ENCODE measurements at regions not wholly inside any gene's neighbourhood (a gene's known extent, or its start where the extent isn't known, plus 50 kb on each side); places are given as distances from the start of the nearest gene placed in this dataset.
"Not testable (repeated sequence)": the region's sequence is repeated elsewhere in the genome, so short reads cannot be mapped to it uniquely, and the experiment has no call there.

GRCh38 chr1:197985351-197985750 is 68.2 kb downstream of the LHX9 start:
- no peak for DNase-seq

DNA sequence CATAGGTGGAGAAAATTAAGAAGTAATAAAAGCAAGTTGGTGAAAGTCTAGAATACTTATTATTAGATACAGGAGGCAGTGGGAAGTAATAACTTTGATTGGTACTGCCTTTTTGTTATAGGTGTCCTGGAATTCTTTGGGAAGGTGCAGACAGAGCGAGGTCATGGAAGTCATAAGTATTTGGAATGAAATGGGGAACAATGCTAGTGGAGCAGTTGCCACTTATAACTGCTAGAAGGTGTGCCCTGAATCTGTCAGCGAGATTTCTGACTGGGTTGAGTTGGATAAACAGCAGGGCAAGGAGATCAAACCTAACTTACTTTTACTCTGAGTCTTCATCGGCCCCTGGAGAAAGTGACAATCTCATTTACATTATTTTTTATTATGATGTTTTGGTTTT is 69.6 kb downstream of the LHX9 start:
- no peak for DNase-seq

DNA sequence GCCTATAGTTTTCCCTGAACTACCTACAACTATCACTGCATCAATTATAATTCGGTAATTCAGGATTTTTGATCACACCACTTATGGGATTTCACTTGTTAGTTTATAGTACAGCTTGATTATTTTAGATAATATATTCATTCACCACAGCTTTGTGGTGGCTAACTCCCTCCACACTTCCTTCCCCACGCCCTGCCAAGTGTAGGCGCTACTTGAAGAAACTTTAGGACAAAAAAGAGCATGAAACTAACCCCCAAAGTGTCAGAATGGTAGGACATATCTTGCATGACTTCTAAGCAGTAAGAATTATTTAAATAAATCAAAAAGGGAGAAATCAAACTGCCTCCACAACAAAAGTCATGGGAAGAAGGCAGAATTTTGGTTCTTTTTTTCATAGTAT is 70.1 kb downstream of the LHX9 start:
- DNase-seq = no peak

DNA sequence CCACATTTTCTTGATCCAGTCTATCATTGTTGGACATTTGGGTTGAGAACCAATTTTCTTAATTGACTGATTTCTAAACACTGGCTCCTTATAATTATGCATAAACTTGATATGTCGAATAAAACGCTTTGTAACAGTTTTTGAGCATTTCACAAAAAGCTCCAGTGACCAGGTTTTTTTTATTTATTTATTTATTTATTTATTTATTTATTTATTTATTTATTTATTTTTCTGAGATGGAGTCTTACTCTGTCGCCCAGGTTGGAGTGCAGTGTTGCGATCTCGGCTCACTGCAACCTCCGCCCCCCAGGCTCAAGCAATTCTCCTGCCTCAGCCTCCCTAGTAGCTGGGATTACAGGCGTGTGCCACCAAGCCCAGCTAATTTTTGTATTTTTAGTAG is 71.4 kb downstream of the LHX9 start:
- DNase-seq = not testable (repeated sequence)

DNA sequence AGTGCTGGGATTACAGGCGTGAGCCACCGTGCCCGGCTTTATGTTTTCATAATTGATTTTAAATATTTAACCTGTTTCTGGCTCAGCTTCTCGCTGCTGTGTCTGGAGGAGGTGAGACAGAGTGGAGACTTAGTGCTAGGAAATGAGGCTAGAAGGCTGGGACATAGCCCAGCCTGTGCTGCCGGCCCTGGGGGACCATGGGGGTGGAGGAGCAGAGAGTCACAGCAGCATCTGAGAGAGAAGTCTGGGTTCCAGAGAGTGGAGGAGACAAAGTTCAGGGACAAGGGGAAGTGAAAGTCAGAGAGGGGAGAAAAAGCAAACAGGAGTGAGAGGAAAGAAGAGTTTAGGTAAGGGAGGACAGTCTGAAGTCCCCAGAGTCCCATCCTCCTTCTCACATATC is 71.9 kb downstream of the LHX9 start:
- DNase-seq = no peak

- no peak for DNase-seq
Observed at GRCh38 chr1:197991594-197991993, 74.4 kb downstream of the LHX9 start.

GRCh38 chr1:197994907-197995407 is 77.8 kb downstream of the LHX9 start:
- DNase-seq = peak; percentile 78

DNA sequence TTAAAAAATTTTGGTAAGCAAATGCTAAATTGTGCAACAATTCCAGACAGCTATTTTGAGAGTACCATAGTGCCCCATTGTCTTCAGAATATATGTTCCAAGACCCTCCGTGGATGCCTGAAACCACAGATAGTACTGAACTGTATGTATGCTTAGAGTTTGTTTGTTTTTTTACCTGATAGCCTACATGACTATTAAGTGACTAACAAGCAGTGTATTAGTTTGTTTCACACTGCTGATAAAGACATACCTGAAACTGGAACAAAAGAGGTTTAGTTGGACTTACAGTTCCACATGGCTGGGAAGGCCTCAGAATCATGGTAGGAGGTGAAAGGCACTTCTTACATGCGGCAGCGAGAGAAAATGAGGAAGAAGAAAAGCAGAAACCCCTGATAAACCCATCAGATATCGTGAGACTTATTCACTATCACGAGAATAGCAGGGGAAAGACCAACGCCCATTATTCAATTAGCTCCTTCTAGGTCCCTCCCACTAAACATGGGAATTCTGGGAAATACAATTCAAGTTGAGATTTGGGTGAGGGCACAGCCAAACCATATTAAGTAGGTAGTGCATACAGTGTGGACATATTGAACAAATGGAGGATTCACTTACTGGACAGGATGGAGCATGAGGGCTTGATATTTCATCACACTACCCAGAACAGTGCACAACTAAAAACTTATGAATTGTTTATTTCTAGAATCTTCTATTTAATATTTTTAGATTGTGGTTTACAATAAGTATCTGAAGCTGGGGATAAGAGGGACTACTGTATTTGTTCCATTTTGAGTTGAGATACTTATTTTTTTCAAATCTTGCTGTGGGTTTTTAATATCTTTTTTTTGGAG is 78.5 kb downstream of the LHX9 start:
- peak; percentile 97 for DNase-seq

GRCh38 chr1:197996259-197996512 is 79.0 kb downstream of the LHX9 start:
- DNase-seq = not testable (repeated sequence)

DNA sequence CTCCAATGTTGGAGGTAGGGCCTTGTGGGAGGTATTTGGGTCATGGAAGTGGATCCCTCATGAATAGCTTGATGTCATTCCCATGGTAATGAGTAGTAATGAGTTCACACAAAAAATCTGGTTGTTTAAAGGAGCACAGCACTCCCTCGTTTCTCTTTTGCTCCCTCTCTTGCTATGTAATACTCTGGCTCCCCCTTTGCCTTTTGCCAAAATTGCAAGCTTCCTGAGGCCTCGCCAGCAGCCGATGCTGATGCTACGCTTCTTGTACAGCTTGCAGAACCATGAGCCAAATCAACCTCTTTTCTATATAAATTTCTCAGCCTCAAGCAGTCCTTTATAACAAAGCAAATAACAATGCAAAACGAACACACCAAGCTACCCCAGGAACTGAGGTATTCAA is 80.9 kb downstream of the LHX9 start:
- no peak for DNase-seq

GRCh38 chr1:198001776-198002408 is 84.7 kb downstream of the LHX9 start:
- DNase-seq = no peak

GRCh38 chr1:198003468-198003867 is 86.3 kb downstream of the LHX9 start:
- no peak for DNase-seq

DNA sequence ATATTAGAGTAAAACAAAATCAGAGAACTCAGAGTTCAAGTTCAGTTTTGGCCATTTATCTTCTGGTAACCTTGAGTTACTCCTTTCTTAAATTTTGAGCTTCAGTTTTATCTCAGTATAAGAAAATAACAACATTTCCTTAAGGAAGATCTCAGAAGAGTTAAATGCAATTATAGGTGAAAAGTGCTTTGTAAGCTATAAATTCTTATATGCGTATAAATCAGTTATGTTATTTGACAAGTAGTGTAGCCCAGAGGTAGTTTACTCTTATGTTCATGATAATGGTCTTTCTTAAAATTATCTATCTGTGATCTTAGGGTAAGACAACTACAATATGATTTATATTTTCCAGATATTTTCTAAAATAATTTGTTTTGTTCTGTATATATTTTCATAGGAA is 89.8 kb downstream of the LHX9 start:
- DNase-seq = no peak

DNA sequence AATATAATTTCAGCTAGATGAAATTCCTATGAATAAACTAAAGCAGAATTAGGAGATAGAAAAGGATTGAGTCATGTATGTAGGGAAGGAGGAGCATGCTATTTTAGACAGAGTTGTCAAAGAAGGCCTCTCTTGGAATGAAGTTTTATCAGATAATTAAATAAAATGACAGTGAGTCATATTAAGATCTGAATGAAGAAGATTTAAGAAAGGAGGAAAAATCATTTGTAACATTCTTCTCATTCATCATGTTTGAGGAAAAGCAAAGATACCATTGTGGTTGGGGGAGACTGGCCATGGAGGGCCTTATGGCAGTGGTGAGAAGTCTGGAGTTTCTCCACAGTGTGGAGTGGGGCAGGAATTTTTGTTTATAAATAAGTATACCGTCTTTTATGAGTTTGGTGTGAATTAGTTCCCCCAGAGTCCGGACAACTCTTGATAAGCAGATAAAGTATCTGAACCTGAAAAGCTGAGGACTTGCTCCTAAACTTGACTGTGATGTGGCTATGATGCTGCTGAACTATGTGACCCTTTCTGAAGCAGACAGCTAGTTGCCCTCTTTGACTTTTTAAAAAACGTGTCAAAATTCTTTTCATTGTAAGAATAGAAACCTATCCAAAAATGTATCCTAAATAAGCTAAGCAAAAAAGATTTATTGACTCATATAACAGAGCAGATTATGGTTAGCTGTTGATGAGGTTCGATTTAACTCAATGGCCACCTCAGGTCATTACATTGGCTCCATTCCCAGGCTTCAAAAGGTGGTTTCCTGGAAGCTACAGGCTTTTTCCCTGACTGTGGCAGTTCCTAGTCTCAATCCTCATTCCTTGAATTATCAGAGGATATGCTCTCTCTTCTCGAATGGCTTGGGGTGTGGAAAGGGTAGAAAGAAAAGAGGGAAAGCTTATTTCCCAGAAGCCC is 90.8 kb downstream of the LHX9 start:
- no peak for DNase-seq

DNA sequence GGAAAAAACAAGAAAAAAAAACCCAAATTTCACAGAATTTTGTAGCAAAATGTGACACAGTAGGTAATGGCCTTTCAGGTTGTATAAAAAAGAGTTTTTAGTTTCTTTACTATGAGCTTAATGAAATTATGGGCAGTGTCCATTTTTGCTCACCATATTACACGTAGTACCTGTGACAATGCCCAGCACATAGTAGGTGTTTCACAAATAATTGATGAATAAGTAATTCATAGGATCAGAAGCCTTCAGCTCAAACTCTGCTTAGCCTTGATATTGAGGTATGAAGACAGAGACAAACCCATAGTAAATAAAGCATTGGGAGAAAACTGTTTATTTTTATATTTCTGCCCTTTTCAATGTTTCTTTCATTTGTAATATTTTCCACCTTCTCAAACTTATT is 97.2 kb downstream of the LHX9 start:
- no peak for DNase-seq

DNA sequence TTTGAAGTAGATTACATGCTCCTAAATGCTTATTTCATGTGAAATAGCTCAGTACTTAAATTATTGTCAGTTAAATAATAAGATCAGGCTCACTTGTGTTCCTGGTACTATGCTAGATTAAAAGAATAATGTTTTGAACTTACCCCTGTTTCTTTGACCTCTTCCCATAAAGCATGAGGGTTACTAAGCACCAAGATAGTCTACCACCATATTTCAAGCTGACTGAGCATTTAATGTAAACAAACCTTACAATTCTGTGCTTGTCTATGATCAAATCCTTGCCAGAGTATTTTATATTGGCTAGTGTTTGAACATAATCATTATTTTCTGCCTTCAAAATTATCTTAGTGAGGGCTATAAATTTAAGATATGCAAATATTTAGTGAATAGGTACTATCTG is 98.1 kb downstream of the LHX9 start:
- no peak for DNase-seq

DNA sequence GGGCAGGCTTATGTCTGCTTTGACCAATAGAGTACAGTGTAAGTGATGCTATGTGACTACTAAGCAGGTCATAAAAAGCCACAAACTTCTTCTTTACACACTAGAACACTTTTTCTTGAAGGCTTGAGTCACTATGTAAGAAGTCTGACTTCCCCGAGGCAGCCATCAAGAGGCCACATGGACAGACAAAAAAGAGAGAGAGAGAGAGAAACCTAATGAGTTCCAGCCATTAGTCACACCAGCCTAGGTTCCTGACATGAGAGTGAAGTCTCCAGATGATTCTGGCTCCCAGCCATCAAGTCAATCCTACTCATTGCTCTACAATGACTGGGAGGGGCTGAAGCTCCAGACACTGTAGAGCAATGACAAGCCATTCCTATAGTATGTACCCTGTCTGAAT is 101.4 kb downstream of the LHX9 start:
- DNase-seq = no peak

DNA sequence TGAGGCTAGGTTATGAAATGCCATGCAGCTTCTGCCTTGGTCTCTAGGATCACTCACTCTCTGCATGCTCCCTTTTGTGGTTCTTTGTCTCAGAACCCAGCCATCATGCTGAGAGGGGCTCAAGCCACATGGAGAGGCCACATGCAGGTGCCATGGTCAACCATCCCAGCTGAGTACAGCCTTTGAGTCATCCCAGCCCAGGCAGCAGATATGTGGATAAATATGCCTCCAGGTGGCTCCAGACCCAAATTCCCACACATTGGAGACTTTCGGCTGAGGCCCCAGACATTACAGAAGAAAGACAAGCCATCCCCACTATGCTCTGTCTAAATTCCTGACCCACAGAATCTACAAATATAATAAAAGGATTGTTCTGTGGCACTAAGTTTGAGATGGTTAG is 102.0 kb downstream of the LHX9 start:
- DNase-seq = no peak

GRCh38 chr1:198024336-198024735 is 107.2 kb downstream of the LHX9 start:
- DNase-seq = no peak

DNA sequence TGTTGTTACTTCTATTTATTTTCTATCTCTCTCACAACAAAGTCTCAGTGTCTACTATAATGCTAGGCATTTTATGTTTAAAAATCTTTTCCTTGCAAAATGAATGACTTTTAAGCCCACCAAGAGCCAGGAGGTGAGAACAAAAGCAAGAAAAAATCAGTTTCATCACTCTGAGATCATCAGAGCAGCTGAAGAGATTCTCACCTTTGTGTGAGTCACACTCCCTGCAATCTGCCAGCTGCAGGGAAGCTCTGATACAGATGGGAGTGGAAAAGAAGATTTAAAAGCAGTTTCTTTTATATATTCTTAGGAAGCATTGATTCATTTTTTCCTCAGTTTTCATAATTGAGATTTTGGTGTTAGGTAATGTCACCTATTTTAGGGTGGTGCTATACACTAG is 107.6 kb downstream of the LHX9 start:
- no peak for DNase-seq

- no peak for DNase-seq
Observed at GRCh38 chr1:198030682-198031081, 113.5 kb downstream of the LHX9 start.

GRCh38 chr1:198031086-198031485 is 113.9 kb downstream of the LHX9 start:
- no peak for DNase-seq

GRCh38 chr1:198032668-198033067 is 115.5 kb downstream of the LHX9 start:
- DNase-seq = no peak

DNA sequence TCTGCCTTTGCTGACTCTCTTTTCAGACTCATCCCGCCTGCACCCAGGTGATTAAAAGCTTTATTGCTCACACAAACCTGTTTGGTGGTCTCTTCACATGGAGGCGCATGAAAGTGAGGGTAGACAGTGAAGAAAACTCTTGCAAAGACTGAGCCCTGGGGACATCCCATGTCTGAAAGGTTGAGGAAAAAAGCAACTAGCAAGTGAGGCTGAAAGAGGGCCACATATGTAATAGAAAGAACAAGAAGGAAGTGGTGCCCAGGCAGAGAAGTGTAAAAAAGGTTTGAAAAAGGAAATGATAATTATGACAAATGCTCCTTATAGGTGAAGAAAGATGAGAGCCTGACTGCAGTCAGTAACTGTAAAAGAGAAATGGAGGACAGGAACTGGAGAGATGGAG is 115.9 kb upstream of the NEK7 start:
- DNase-seq = no peak
